MCF 10A (cell line): ENCODE measurements at regions not wholly inside any gene's neighbourhood (a gene's known extent, or its start where the extent isn't known, plus 50 kb on each side); places are given as distances from the start of the nearest gene placed in this dataset.
"Not testable (repeated sequence)": the region's sequence is repeated elsewhere in the genome, so short reads cannot be mapped to it uniquely, and the experiment has no call there.

ENCODE experiments used
- BruUV-seq: library from RNA; stranded (reverse); fragments of 400-500 nt; replicated peaks from 2 replicates; lab custom pipeline; 2021; lab: Mats Ljungman, UMichigan
- CTCF ChIA-PET: fragments of 300-600 bp; sonication (Branson Sonifier 250); formaldehyde crosslinking; extraction: SDS; loops from one replicate; lab custom pipeline; 2021; ENCODE audit warnings: antibody characterized with exemption, inconsistent platforms; lab: Yijun Ruan, JAX
- POLR2A ChIA-PET: fragments of 300-600, 350-650 bp; sonication (Branson Sonifier 250); formaldehyde crosslinking; extraction: SDS; loops from one replicate; lab custom pipeline; 2020; ENCODE audit warnings: antibody characterized with exemption, inconsistent platforms; lab: Yijun Ruan, JAX
- DNase-seq: peaks from one replicate; pipeline ENCODE4 v3.0.0-alpha.2; 2018; ENCODE audit not compliant: unreplicated experiment
- H3K27ac Mint-ChIP-seq: one replicate; pipeline ENCODE4 v1.8.0; 2022; ENCODE audit warnings: mild to moderate bottlenecking, low read depth, mixed read lengths; ENCODE audit not compliant: unreplicated experiment
- H3K27me3 Mint-ChIP-seq: one replicate; pipeline ENCODE4 v1.8.0; 2022; ENCODE audit warnings: mixed read lengths; ENCODE audit not compliant: insufficient read depth, unreplicated experiment
- H3K36me3 Mint-ChIP-seq: one replicate; pipeline ENCODE4 v1.8.0; 2022; ENCODE audit warnings: mild to moderate bottlenecking, moderate library complexity, mixed read lengths; ENCODE audit not compliant: insufficient read depth, unreplicated experiment
- H3K4me1 Mint-ChIP-seq: one replicate; pipeline ENCODE4 v1.8.0; 2022; ENCODE audit warnings: mixed read lengths; ENCODE audit not compliant: insufficient read depth, unreplicated experiment
- H3K4me3 Mint-ChIP-seq: one replicate; pipeline ENCODE4 v1.8.0; 2022; ENCODE audit warnings: mild to moderate bottlenecking, moderate library complexity, mixed read lengths; ENCODE audit not compliant: unreplicated experiment
- H3K9me3 Mint-ChIP-seq: one replicate; pipeline ENCODE4 v1.8.0; 2022; ENCODE audit warnings: mixed read lengths; ENCODE audit not compliant: unreplicated experiment
- intact Hi-C: fragments of 100-400 bp; cut with micrococcal nuclease; formaldehyde crosslinking; loops from 2 replicates; pipeline ENCODE4 v1.14.1; 2022
- TF ChIP-seq, protein P1 (sequence below): fragments of 200-600 bp; IDR thresholded peaks from one replicate; pipeline ENCODE4 v1.8.0; 2022; ENCODE audit warnings: antibody characterized with exemption, mild to moderate bottlenecking; ENCODE audit not compliant: unreplicated experiment

DNA sequence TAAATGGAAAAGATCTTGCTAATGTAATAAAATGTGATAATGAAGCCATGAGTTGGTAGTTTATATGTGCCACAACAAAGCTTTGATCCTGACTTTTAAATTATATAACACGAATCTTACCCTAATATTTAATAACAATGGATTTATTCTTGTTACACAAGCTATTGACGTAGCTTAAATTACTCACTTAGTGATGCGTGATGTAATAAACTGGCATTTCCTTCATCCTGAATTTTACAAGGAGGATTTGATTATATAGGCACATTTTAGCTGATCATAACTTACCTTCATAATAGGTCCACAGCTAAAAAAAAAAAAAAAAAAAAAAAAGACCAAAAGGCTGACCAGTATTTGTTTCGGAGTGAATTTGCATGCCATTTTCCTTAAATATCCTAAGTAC, 76.2 kb upstream of the IVNS1ABP start:
- no peak for DNase-seq
- Mint-ChIP-seq H3K27me3 (no peaks in the 10 kb centered on the region), H3K36me3 (no peaks in the 10 kb centered on the region), H3K4me3 (no peak overlapping the region), H3K4me1 (no peaks in the 10 kb centered on the region), H3K27ac (no peak overlapping the region), H3K9me3 (no peaks in the 10 kb centered on the region)
- TF ChIP-seq, protein P1, sequence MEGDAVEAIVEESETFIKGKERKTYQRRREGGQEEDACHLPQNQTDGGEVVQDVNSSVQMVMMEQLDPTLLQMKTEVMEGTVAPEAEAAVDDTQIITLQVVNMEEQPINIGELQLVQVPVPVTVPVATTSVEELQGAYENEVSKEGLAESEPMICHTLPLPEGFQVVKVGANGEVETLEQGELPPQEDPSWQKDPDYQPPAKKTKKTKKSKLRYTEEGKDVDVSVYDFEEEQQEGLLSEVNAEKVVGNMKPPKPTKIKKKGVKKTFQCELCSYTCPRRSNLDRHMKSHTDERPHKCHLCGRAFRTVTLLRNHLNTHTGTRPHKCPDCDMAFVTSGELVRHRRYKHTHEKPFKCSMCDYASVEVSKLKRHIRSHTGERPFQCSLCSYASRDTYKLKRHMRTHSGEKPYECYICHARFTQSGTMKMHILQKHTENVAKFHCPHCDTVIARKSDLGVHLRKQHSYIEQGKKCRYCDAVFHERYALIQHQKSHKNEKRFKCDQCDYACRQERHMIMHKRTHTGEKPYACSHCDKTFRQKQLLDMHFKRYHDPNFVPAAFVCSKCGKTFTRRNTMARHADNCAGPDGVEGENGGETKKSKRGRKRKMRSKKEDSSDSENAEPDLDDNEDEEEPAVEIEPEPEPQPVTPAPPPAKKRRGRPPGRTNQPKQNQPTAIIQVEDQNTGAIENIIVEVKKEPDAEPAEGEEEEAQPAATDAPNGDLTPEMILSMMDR = no peak
- CTCF ChIA-PET = interaction anchor here (0.6 to 0.7 kb wide), 3 partner anchors 203 to 1642 kb away, joined by 4 to 7 read pairs (median 5); no protein-coding TSS in a partner anchor
- intact Hi-C loops = no loop called here
- no TSS peak for BruUV-seq
- POLR2A ChIA-PET = no interaction called here

DNA sequence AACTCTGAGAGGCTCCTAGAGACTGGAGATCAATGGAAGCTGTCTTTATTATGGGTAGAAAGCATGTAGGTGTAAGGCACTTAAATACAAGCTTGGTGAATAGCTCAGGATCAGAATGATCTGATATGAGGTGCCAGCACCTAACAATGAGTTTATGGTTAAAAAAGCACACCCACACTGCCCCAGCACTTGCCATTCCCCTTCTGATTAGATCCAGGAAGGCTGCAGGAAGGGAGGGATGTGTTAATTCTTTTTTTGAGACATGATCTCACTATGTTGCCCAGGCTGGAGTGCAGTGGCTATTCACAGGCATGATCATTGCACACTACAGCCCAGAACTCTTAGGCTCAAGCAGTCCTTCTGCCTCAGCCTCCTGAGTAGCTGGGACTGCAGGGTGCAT, 71.8 kb upstream of the IVNS1ABP start:
- no peak overlapping the region for H3K4me3 Mint-ChIP-seq
- intact Hi-C loops = no loop called here

DNA sequence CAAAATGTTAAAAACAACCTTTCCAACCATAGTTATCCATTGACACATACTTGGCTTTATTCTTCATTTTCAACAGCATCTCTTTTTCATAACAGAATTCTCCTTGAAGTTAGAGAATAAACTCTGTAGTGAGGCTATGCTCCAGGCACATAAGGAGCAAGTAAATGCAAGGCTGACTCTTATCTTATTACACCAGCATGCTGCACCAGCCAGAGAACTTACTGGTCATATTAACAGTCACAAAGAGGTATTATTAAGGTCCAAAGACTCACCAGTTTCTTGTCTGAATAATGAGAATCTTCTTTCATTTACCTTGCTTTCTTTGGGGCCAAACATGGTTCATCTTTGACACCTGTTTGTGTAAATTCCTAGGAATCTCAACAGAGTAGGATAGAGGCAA, 71.3 kb upstream of the IVNS1ABP start:
- Mint-ChIP-seq H3K4me3 (no peak overlapping the region), H3K36me3 (no peaks in the 10 kb centered on the region), H3K9me3 (peaks cover 2% of the 10 kb centered on the region), H3K27ac (no peak overlapping the region), H3K27me3 (no peaks in the 10 kb centered on the region), H3K4me1 (no peaks in the 10 kb centered on the region)
- intact Hi-C loops = no loop called here
- no TSS peak for BruUV-seq
- TF ChIP-seq, protein P1 = no peak
- ChIA-PET CTCF (interaction anchor here (1.5 kb wide), 1 partner anchor 10 kb away, joined by 4 read pairs; no protein-coding TSS in a partner anchor), POLR2A (no interaction called here)
- no peak for DNase-seq

More for the DNA sequence above, 71.8 kb upstream of the IVNS1ABP start:
- Mint-ChIP-seq H3K9me3 (no peaks in the 10 kb centered on the region), H3K36me3 (no peaks in the 10 kb centered on the region), H3K27me3 (no peaks in the 10 kb centered on the region), H3K27ac (no peak overlapping the region), H3K4me1 (no peaks in the 10 kb centered on the region)
- no peak for DNase-seq
- TF ChIP-seq, protein P1 = no peak
- POLR2A ChIA-PET = interaction anchor here (1.1 kb wide), 1 partner anchor 24 kb away, joined by 4 read pairs; no protein-coding TSS in a partner anchor
- CTCF ChIA-PET = interaction anchor here (1.1 to 1.5 kb wide), 2 partner anchors 10 to 71 kb away, joined by 4 read pairs; no protein-coding TSS in a partner anchor
- BruUV-seq = no TSS peak

DNA sequence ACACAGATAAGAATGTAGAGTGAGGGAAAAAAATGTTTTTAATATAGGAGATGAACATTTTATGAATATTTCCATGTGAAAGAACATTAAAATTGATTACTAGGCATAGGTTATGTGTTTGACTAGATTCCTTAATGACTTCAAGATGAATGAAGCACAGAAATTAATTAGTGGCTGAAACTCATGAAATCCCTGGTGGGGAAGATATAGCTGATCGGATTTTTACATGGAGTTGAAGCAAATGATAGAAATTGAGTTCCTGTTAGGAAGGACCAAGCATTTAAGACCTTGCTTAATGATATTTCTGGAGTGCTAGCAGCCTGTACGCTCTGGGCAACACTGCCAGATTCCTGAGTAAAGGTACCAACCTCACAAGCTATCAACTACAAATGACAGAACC, 68.9 kb upstream of the IVNS1ABP start:
- CTCF ChIA-PET = interaction anchor here (0.7 to 1.5 kb wide), 2 partner anchors 208 to 284 kb away, joined by 3 to 6 read pairs; no protein-coding TSS in a partner anchor
- intact Hi-C loops = no loop called here
- TF ChIP-seq, protein P1 = no peak

DNA sequence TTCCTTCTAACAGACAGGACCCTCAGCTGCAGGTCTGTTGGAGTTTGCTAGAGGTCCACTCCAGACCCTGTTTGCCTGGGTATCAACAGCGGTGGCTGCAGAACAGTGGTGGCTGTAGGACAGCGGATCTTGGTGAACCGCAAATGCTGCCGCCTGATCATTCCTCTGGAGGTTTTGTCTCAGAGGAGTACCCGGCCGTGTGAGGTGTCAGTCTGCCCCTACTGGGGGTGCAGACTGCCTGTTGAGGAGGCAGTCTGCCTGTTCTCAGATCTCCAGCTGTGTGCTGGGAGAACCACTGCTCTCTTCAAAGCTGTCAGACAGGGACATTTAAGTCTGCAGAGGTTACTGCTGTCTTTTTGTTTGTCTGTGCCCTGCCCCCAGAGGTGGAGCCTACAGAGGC, 66.8 kb upstream of the IVNS1ABP start:
- H3K9me3 Mint-ChIP-seq = peaks cover 14% of the 10 kb centered on the region
- intact Hi-C loops, CTCF ChIA-PET: not testable (repeated sequence)

More for the DNA sequence above, 68.9 kb upstream of the IVNS1ABP start:
- H3K27me3 Mint-ChIP-seq = no peaks in the 10 kb centered on the region
- peaks cover 14% of the 10 kb centered on the region for H3K9me3 Mint-ChIP-seq
- BruUV-seq = no TSS peak
- no peak for DNase-seq
- H3K4me1 Mint-ChIP-seq = no peaks in the 10 kb centered on the region
- H3K4me3 Mint-ChIP-seq = no peak overlapping the region
- POLR2A ChIA-PET = interaction anchor here (1.2 kb wide), 1 partner anchor 13 kb away, joined by 4 read pairs; no protein-coding TSS in a partner anchor
- H3K36me3 Mint-ChIP-seq = no peaks in the 10 kb centered on the region
- H3K27ac Mint-ChIP-seq = no peak overlapping the region

More for the DNA sequence above, 66.8 kb upstream of the IVNS1ABP start:
- H3K36me3 Mint-ChIP-seq, DNase-seq, H3K4me1 Mint-ChIP-seq, POLR2A ChIA-PET, H3K4me3 Mint-ChIP-seq, BruUV-seq, H3K27me3 Mint-ChIP-seq, H3K27ac Mint-ChIP-seq: not testable (repeated sequence)
